ENCODE measurements at regions not wholly inside any gene's neighbourhood (a gene's known extent, or its start where the extent isn't known, plus 50 kb on each side); places are given as distances from the start of the nearest gene placed in this dataset.
A peak's percentile ranks its signal among the peaks of the same experiment; 100 is the strongest.

DNA sequence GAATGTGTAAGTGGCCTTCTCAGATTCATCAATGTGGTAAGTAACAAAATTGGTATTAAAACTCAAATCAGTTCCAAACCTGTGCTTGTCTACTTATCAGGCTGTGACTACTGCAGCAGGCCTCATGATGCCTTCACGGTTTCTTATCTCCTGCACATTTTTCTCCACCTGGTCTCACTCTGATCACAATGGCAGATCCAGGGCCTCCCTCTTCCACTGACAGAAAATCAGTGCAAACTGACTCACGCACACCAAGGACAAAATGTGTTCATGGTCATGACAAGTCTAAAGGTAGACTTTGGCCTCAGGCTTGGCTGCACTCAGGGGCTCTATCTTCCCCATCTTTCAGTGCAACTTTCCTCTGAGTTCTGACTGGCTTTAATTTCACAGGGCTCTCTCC, 56.7 kb upstream of the ATP1A1 start (continued):
- no peak for TF ChIP-seq ZC3H4 (CRISPR knock-in tag; IDR thresholded peaks at IDR 0.05; ENCODE audit: borderline replicate concordance)
- TF ChIP-seq ZMAT3 (CRISPR knock-in tag; conservative IDR thresholded peaks at IDR 0.05) = no peak
- no peak for TF ChIP-seq ZNF343 (CRISPR knock-in tag; IDR thresholded peaks at IDR 0.05)
- no peak for TF ChIP-seq ZKSCAN1 (IDR thresholded peaks at IDR 0.05; ENCODE audit: low read length)
- TF ChIP-seq KLF16 (CRISPR knock-in tag; IDR thresholded peaks at IDR 0.05) = no peak
- TF ChIP-seq AHDC1 (CRISPR knock-in tag; IDR thresholded peaks at IDR 0.05; ENCODE audit: borderline replicate concordance) = peak; percentile 64; the same call in 1 of the 2 replicates
- TF ChIP-seq, protein P1, sequence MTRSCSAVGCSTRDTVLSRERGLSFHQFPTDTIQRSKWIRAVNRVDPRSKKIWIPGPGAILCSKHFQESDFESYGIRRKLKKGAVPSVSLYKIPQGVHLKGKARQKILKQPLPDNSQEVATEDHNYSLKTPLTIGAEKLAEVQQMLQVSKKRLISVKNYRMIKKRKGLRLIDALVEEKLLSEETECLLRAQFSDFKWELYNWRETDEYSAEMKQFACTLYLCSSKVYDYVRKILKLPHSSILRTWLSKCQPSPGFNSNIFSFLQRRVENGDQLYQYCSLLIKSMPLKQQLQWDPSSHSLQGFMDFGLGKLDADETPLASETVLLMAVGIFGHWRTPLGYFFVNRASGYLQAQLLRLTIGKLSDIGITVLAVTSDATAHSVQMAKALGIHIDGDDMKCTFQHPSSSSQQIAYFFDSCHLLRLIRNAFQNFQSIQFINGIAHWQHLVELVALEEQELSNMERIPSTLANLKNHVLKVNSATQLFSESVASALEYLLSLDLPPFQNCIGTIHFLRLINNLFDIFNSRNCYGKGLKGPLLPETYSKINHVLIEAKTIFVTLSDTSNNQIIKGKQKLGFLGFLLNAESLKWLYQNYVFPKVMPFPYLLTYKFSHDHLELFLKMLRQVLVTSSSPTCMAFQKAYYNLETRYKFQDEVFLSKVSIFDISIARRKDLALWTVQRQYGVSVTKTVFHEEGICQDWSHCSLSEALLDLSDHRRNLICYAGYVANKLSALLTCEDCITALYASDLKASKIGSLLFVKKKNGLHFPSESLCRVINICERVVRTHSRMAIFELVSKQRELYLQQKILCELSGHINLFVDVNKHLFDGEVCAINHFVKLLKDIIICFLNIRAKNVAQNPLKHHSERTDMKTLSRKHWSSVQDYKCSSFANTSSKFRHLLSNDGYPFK (CRISPR knock-in tag; IDR thresholded peaks at IDR 0.05; ENCODE audit: borderline replicate concordance) = no peak
- TF ChIP-seq ZSCAN21 (CRISPR knock-in tag; IDR thresholded peaks at IDR 0.05; ENCODE audit: borderline replicate concordance) = no peak
- no peak for TF ChIP-seq STAG1 (CRISPR knock-in tag; IDR thresholded peaks at IDR 0.05)
- no peak for TF ChIP-seq ZBTB4 (CRISPR knock-in tag; IDR thresholded peaks at IDR 0.05; ENCODE audit: borderline replicate concordance)
- TF ChIP-seq ZMAT5 (CRISPR knock-in tag; IDR thresholded peaks at IDR 0.05; ENCODE audit: borderline replicate concordance, low read depth) = no peak
- TF ChIP-seq ZSCAN25 (CRISPR knock-in tag; IDR thresholded peaks at IDR 0.05) = 0 out of 2 replicates have a peak, but pooled peaks have one; percentile 29
- TF ChIP-seq RBFOX2 (IDR thresholded peaks at IDR 0.05; ENCODE audit: low read depth, low read length) = no peak
- TF ChIP-seq, protein P2, sequence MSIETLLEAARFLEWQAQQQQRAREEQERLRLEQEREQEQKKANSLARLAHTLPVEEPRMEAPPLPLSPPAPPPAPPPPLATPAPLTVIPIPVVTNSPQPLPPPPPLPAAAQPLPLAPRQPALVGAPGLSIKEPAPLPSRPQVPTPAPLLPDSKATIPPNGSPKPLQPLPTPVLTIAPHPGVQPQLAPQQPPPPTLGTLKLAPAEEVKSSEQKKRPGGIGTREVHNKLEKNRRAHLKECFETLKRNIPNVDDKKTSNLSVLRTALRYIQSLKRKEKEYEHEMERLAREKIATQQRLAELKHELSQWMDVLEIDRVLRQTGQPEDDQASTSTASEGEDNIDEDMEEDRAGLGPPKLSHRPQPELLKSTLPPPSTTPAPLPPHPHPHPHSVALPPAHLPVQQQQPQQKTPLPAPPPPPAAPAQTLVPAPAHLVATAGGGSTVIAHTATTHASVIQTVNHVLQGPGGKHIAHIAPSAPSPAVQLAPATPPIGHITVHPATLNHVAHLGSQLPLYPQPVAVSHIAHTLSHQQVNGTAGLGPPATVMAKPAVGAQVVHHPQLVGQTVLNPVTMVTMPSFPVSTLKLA (IDR thresholded peaks at IDR 0.05) = no peak
- TF ChIP-seq NONO (IDR thresholded peaks at IDR 0.05) = no peak
- no peak for TF ChIP-seq NONO (CRISPR knock-in tag; conservative IDR thresholded peaks at IDR 0.05)
